ENCODE measurements at regions not wholly inside any gene's neighbourhood (a gene's known extent, or its start where the extent isn't known, plus 50 kb on each side); places are given as distances from the start of the nearest gene placed in this dataset.

DNA sequence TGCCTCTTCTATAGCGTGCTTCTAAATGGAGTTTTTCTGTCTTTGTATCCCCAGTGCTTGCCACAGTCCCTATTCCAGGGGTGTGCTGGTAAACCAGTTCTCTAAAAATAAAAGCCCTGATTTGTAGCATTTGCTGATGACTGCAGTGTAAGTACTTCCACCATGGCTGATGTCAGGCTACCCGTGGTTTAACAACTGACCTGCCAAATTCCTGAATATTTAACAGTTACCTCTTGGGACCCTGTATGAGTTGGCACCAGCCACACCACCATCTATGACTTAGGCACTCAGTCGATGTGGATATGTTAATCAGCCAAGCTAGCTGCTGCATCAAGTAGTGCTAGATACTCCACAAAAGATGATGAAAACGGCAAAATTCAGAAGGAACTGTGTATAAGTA, 94.0 kb upstream of the MTNR1B start:
- H3K27ac ChIP-seq (ENCODE audit: low read length): no peak overlapping the region
- H4K20me1 ChIP-seq (ENCODE audit: low read length): no peaks in the 10 kb centered on the region
- no peak overlapping the region for H3K9ac ChIP-seq (ENCODE audit: low read length)
- ChIA-PET POLR2A (ENCODE audit: unreplicated experiment) (no interaction called here), CTCF (no interaction called here)
- H3K4me1 ChIP-seq (ENCODE audit: insufficient read depth, low read length): no peaks in the 10 kb centered on the region
- no peaks in the 10 kb centered on the region for H3F3A ChIP-seq (ENCODE audit: low read length, unreplicated experiment)
- DNase-seq (no peak), ATAC-seq (no peak)
- TF ChIP-seq EZH2 (IDR thresholded peaks at IDR 0.05; ENCODE audit: low read length, unreplicated experiment) (no peak), CTCF (conservative IDR thresholded peaks at IDR 0.05; ENCODE audit: low read depth, low read length) (no peak), EZH2phosphoT487 (IDR thresholded peaks at IDR 0.05; ENCODE audit: borderline replicate concordance, low read length) (no peak)
- BruUV-seq (replicated peaks): no TSS peak
- H3K4me3 ChIP-seq (ENCODE audit: low read length): no peak overlapping the region
- no peaks in the 10 kb centered on the region for H3K79me2 ChIP-seq (ENCODE audit: low read length)
- H3K36me3 ChIP-seq (ENCODE audit: low read depth, low read length): no peaks in the 10 kb centered on the region
- no peak overlapping the region for H3K4me2 ChIP-seq (ENCODE audit: low read length)
- no peaks in the 10 kb centered on the region for H3K9me2 ChIP-seq (replicated peaks; ENCODE audit: low read length)
- no peak overlapping the region for H2AFZ ChIP-seq (ENCODE audit: low read length)
- peaks cover 40% of the 10 kb centered on the region for H3K27me3 ChIP-seq (ENCODE audit: low read length)
- intact Hi-C loops (cut with micrococcal nuclease): no loop called here
- H3K9me3 ChIP-seq (ENCODE audit: low read length): no peaks in the 10 kb centered on the region

DNA sequence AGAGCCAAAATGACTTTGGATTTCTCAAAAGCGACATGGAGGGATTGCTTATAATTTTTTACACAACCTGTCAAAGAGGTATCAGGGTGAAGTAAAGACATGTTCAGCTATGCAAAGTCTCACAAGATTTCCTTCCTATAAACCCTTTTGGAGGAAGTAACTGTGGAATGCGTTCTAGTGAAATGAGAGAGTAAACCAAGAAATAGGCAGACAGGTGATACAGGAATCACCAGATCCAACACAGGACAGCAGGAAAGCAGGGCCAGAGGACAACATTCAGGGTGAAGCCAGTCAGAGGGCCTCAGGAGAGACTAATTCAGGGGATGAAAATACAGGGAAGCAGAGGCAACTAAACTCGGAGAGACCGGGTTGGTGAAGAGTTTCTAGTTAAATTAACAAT, 90.4 kb upstream of the MTNR1B start:
- no peak overlapping the region for H3K27ac ChIP-seq (ENCODE audit: low read length)
- H3K36me3 ChIP-seq (ENCODE audit: low read depth, low read length): no peaks in the 10 kb centered on the region
- ChIA-PET POLR2A (ENCODE audit: unreplicated experiment) (no interaction called here), CTCF (no interaction called here)
- ATAC-seq: no peak
- no peaks in the 10 kb centered on the region for H3K79me2 ChIP-seq (ENCODE audit: low read length)
- H3K4me3 ChIP-seq (ENCODE audit: low read length): no peak overlapping the region
- no peak for DNase-seq
- H3K27me3 ChIP-seq (ENCODE audit: low read length): peaks cover 15% of the 10 kb centered on the region
- no peaks in the 10 kb centered on the region for H3K9me2 ChIP-seq (replicated peaks; ENCODE audit: low read length)
- H3K4me2 ChIP-seq (ENCODE audit: low read length): no peak overlapping the region
- BruUV-seq (replicated peaks): no TSS peak
- no peak overlapping the region for H2AFZ ChIP-seq (ENCODE audit: low read length)
- intact Hi-C loops (cut with micrococcal nuclease): no loop called here
- TF ChIP-seq EZH2 (IDR thresholded peaks at IDR 0.05; ENCODE audit: low read length, unreplicated experiment): no peak
- no peak for TF ChIP-seq EZH2phosphoT487 (IDR thresholded peaks at IDR 0.05; ENCODE audit: borderline replicate concordance, low read length)
- TF ChIP-seq CTCF (conservative IDR thresholded peaks at IDR 0.05; ENCODE audit: low read depth, low read length): no peak
- H3K9ac ChIP-seq (ENCODE audit: low read length): no peak overlapping the region
- H3K4me1 ChIP-seq (ENCODE audit: insufficient read depth, low read length): no peaks in the 10 kb centered on the region
- no peaks in the 10 kb centered on the region for H3K9me3 ChIP-seq (ENCODE audit: low read length)
- H3F3A ChIP-seq (ENCODE audit: low read length, unreplicated experiment): no peaks in the 10 kb centered on the region
- H4K20me1 ChIP-seq (ENCODE audit: low read length): no peaks in the 10 kb centered on the region

DNA sequence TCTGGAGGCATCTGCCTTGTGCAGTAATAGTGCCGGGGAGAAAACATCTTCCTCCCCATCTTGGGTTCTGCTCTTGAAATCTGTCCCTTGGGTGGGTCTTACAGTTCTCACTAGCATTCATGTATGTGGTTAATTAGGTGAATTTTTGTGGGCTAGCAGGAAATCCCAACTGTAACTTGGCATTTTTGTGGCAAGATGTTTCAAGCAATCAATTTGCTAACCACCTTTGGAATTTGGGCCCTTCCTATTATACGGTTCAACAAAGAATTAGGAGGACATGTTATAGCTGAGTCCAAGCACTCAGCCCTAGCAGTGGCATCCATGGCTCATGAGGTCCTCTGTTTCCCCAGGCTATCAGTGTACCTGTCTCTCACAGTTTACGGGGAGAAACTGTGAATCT, 89.1 kb upstream of the MTNR1B start:
- Histone ChIP-seq H3K4me3 (ENCODE audit: low read length) (no peak overlapping the region), H3K9ac (ENCODE audit: low read length) (no peak overlapping the region), H3K36me3 (ENCODE audit: low read depth, low read length) (no peaks in the 10 kb centered on the region), H3K27ac (ENCODE audit: low read length) (no peak overlapping the region), H3K4me1 (ENCODE audit: insufficient read depth, low read length) (no peaks in the 10 kb centered on the region), H4K20me1 (ENCODE audit: low read length) (no peaks in the 10 kb centered on the region), H2AFZ (ENCODE audit: low read length) (no peak overlapping the region), H3K27me3 (ENCODE audit: low read length) (peaks cover 8% of the 10 kb centered on the region), H3K9me2 (replicated peaks; ENCODE audit: low read length) (no peaks in the 10 kb centered on the region), H3F3A (ENCODE audit: low read length, unreplicated experiment) (no peaks in the 10 kb centered on the region), H3K9me3 (ENCODE audit: low read length) (no peaks in the 10 kb centered on the region), H3K79me2 (ENCODE audit: low read length) (no peaks in the 10 kb centered on the region), H3K4me2 (ENCODE audit: low read length) (no peak overlapping the region)
- ATAC-seq: no peak
- TF ChIP-seq EZH2phosphoT487 (IDR thresholded peaks at IDR 0.05; ENCODE audit: borderline replicate concordance, low read length) (no peak), CTCF (conservative IDR thresholded peaks at IDR 0.05; ENCODE audit: low read depth, low read length) (no peak), EZH2 (IDR thresholded peaks at IDR 0.05; ENCODE audit: low read length, unreplicated experiment) (no peak)
- no TSS peak for BruUV-seq (replicated peaks)
- no peak for DNase-seq
- intact Hi-C loops (cut with micrococcal nuclease): no loop called here
- ChIA-PET POLR2A (ENCODE audit: unreplicated experiment) (no interaction called here), CTCF (no interaction called here)
